Naive thymus-derived CD8-positive, alpha-beta T cell (primary cell): ENCODE measurements at regions not wholly inside any gene's neighbourhood (a gene's known extent, or its start where the extent isn't known, plus 50 kb on each side); places are given as distances from the start of the nearest gene placed in this dataset.

Experiments
- ATAC-seq, 2 donors: fragments of 150-1000 bp; cut with Tn5 transposase in 1 of 2; sonication (Bioruptor Pico), chemical (Tn5 transposase) in 1 of 2; 1 replicate in 1 of 2; 2 replicates in 1 of 2; pipeline ENCODE4 v1.10.0; 2021; ENCODE audit warnings: mild to moderate bottlenecking in 2 of 2, moderate library complexity in 2 of 2
- POLR2A ChIA-PET: fragments of 350-600 bp; sonication (Branson Sonifier 250); formaldehyde crosslinking; loops from one replicate; lab custom pipeline; 2021; ENCODE audit warnings: antibody characterized with exemption; lab: Charles Lee
- DNase-seq, 10 donors: peaks; one replicate each; pipeline versions ENCODE4 v3.0.0 to v3.0.0-alpha.2; 2020 to 2022
- H3K27ac Mint-ChIP-seq, 10 donors: one replicate each; pipeline ENCODE4 v1.8.0; 2020 to 2022; ENCODE audit warnings: mild to moderate bottlenecking in 10 of 10, mixed read lengths in 10 of 10, moderate library complexity in 4 of 10, inconsistent platforms in 1 of 10
- H3K27me3 Mint-ChIP-seq, 5 donors: one replicate each; pipeline ENCODE4 v1.8.0; 2021 to 2022; ENCODE audit warnings: mixed read lengths in 5 of 5
- H3K36me3 Mint-ChIP-seq, 3 donors: one replicate each; pipeline ENCODE4 v1.8.0; 2020 to 2022; ENCODE audit warnings: mixed read lengths in 3 of 3, mild to moderate bottlenecking in 2 of 3, inconsistent platforms in 1 of 3
- H3K4me1 Mint-ChIP-seq, 4 donors: one replicate each; pipeline ENCODE4 v1.8.0; 2021 to 2022; ENCODE audit warnings: mixed read lengths in 4 of 4
- H3K4me3 Mint-ChIP-seq, 10 donors: one replicate each; pipeline ENCODE4 v1.8.0; 2020 to 2022; ENCODE audit warnings: mild to moderate bottlenecking in 10 of 10, mixed read lengths in 10 of 10, moderate library complexity in 6 of 10, inconsistent platforms in 1 of 10
- H3K9me3 Mint-ChIP-seq, 9 donors: one replicate each; pipeline ENCODE4 v1.8.0; 2020 to 2022; ENCODE audit warnings: mixed read lengths in 9 of 9, mild to moderate bottlenecking in 3 of 9, inconsistent platforms in 1 of 9, moderate library complexity in 1 of 9

DNA sequence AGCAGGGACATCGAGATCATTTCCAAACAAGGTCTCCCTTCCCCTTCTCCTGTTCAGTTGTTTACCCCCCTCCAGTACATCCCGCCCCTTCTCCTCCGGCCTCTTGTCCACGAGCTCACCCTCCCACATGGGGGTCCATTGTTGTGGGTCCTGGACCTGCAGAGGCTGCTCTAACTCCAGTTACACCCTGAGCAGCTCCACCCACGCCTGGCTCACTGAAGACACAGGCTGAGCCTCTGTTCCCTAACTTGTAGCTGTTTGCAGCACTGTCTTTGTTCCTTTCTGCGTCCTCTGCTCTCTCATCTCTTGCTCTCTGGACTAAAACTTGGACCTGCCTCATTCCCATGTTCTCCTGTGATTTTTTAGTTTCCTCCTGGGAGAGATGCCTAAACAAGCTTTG lies 377.5 kb downstream of the MED10 start:
- POLR2A ChIA-PET, result no interaction called here
- H3K36me3 Mint-ChIP-seq, result peaks cover 0 to 5% (median 0%) of the 10 kb centered on the region in 3 donors
- H3K27ac Mint-ChIP-seq, result no peak overlapping the region
- no peak overlapping the region for H3K4me3 Mint-ChIP-seq
- ATAC-seq (no peak), DNase-seq (no peak)
- H3K9me3 Mint-ChIP-seq, result peaks cover 6 to 17% (median 9%) of the 10 kb centered on the region in 9 donors
- peaks cover 2 to 29% (median 7%) of the 10 kb centered on the region in 5 donors for H3K27me3 Mint-ChIP-seq
- H3K4me1 Mint-ChIP-seq, result no peaks in the 10 kb centered on the region

DNA sequence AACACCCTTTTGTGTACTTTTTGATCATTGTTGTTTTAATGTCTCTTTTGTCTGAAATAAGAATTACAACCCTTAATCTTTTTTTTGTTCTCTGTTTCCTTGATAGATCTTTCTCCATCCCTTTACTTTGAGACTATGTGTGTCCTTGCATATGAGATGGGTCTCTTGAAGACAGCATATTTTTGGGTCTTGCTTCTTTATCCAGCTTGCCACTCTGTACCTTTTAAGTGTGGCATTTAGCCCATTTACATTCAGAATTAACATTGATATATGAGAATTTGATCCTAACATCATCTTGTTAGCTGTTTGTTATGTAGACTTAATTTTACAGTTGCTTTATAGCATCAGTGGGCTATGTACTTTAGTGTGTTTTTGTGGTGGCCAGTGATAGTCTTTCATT lies 382.5 kb downstream of the MED10 start:
- Mint-ChIP-seq H3K27ac (no peak overlapping the region), H3K36me3 (peaks cover 0 to 19% (median 4%) of the 10 kb centered on the region in 3 donors), H3K9me3 (peaks cover 25 to 66% (median 43%) of the 10 kb centered on the region in 9 donors), H3K4me3 (no peak overlapping the region), H3K27me3 (peaks cover 0 to 12% (median 2%) of the 10 kb centered on the region in 5 donors), H3K4me1 (no peaks in the 10 kb centered on the region)
- POLR2A ChIA-PET, result no interaction called here
- DNase-seq (no peak), ATAC-seq (no peak)

DNA sequence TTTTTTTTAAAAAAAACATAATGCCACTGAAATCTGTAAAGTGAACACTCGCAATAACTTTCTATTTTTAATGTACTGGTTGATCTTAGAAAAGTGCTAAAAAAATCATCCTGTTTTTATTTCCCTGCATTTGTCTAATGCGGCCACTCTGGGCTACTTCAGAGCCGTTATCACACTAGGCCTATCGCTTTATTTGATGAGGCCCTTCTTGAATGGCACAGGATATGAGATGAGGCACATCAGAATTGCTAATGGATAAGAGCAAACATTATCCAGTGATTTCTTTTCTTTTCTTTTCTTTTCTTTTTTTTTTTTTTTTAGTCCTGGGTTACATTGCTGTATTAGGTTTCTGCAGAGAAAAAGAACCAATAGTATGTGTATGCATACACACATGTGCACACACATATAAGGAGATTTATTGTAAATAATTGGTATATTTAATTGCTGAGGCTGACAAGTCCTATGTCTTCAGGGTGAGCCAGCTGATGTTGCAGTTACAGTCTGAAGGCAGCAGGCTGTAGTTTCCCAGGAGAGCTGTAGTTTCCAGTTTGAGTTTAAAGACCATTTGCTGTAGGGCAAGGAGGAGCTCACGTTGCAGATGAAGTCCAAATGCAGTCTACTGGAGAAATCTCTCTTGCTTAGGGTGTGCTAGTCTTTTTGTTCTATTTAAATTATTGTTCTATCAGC lies 391.7 kb downstream of the MED10 start:
- no peaks in the 10 kb centered on the region for H3K4me1 Mint-ChIP-seq
- no peaks in the 10 kb centered on the region for H3K36me3 Mint-ChIP-seq
- no peak overlapping the region for H3K4me3 Mint-ChIP-seq
- POLR2A ChIA-PET, result no interaction called here
- H3K9me3 Mint-ChIP-seq, result peaks cover 2 to 8% (median 6%) of the 10 kb centered on the region in 9 donors
- H3K27me3 Mint-ChIP-seq, result peaks cover 0 to 13% (median 2%) of the 10 kb centered on the region in 5 donors
- no peak for ATAC-seq
- H3K27ac Mint-ChIP-seq, result no peak overlapping the region
- no peak for DNase-seq

DNA sequence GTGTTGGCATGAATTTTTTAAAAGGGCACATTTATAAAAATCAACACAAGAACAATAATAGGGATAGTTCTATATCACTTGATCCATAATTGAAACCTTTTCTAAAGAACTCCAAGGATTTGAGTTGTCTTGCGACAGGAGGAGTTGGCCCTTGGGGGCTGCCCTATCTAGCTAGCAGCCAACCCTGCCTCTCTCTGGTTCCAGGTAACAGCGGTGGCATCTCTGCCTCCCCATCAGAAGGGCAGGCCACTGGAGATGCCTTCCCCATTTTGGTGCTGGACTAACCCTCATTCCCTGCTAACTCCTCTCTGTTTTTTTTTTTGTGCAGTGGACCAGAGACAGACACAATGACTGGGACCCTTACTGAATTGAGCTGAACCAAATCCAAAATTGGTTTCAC lies 393.0 kb downstream of the MED10 start:
- ATAC-seq (no peak), DNase-seq (no peak)
- Mint-ChIP-seq H3K9me3 (peaks cover 0 to 7% (median 2%) of the 10 kb centered on the region in 9 donors), H3K36me3 (no peaks in the 10 kb centered on the region), H3K4me3 (no peak overlapping the region), H3K27me3 (peaks cover 0 to 14% (median 2%) of the 10 kb centered on the region in 5 donors), H3K27ac (no peak overlapping the region), H3K4me1 (no peaks in the 10 kb centered on the region)
- POLR2A ChIA-PET, result no interaction called here

GRCh38 chr5:5983261-5983980 lies 394.9 kb downstream of the MED10 start:
- no peak for DNase-seq
- Mint-ChIP-seq H3K27me3 (peaks cover 0 to 13% (median 3%) of the 10 kb centered on the region in 5 donors), H3K9me3 (peaks cover 0 to 7% (median 0%) of the 10 kb centered on the region in 9 donors), H3K4me1 (no peaks in the 10 kb centered on the region), H3K4me3 (no peak overlapping the region), H3K27ac (no peak overlapping the region), H3K36me3 (no peaks in the 10 kb centered on the region)
- POLR2A ChIA-PET, result no interaction called here
- ATAC-seq, result no peak

- peaks cover 0 to 17% (median 3%) of the 10 kb centered on the region in 5 donors for H3K27me3 Mint-ChIP-seq
- POLR2A ChIA-PET, result no interaction called here
These were observed 396.8 kb downstream of the MED10 start for GRCh38 chr5:5981562-5981961.

DNA sequence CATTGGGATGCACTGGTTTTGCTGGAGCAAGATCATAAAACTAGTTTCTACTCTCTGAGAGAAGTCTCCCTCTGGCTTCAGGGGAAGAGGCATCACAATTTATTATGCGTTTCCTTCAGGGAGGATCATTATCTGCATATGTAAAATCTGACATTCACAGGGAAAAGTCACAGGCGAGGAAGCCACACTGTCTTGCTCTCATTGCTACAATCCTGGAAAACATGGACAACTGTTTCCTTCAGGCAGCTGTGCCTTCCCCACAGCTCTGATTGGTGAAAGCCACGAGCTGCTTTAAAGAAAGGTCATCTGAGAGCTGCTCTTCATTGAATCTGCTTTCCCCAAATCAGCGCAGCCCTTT lies 397.8 kb downstream of the MED10 start:
- Mint-ChIP-seq H3K9me3 (peaks cover 0 to 12% (median 2%) of the 10 kb centered on the region in 9 donors), H3K4me3 (no peak overlapping the region), H3K4me1 (no peaks in the 10 kb centered on the region), H3K36me3 (no peaks in the 10 kb centered on the region), H3K27ac (no peak overlapping the region), H3K27me3 (peaks cover 0 to 17% (median 3%) of the 10 kb centered on the region in 5 donors)
- ATAC-seq (no peak), DNase-seq (no peak)
- POLR2A ChIA-PET, result no interaction called here

More at GRCh38 chr5:5981562-5981961, 396.8 kb downstream of the MED10 start:
- Mint-ChIP-seq H3K4me1 (no peaks in the 10 kb centered on the region), H3K36me3 (no peaks in the 10 kb centered on the region), H3K9me3 (peaks cover 0 to 7% (median 2%) of the 10 kb centered on the region in 9 donors), H3K27ac (no peak overlapping the region), H3K4me3 (no peak overlapping the region)
- no peak for ATAC-seq
- no peak for DNase-seq

- H3K36me3 Mint-ChIP-seq, result no peaks in the 10 kb centered on the region
- DNase-seq (no peak), ATAC-seq (no peak)
- H3K4me1 Mint-ChIP-seq, result no peaks in the 10 kb centered on the region
- no peak overlapping the region for H3K4me3 Mint-ChIP-seq
- no peak overlapping the region for H3K27ac Mint-ChIP-seq
- H3K9me3 Mint-ChIP-seq, result peaks cover 0 to 12% (median 2%) of the 10 kb centered on the region in 9 donors
- H3K27me3 Mint-ChIP-seq, result peaks cover 0 to 17% (median 3%) of the 10 kb centered on the region in 5 donors
- POLR2A ChIA-PET, result no interaction called here
These were observed 398.4 kb downstream of the MED10 start for GRCh38 chr5:5979761-5980537.

DNA sequence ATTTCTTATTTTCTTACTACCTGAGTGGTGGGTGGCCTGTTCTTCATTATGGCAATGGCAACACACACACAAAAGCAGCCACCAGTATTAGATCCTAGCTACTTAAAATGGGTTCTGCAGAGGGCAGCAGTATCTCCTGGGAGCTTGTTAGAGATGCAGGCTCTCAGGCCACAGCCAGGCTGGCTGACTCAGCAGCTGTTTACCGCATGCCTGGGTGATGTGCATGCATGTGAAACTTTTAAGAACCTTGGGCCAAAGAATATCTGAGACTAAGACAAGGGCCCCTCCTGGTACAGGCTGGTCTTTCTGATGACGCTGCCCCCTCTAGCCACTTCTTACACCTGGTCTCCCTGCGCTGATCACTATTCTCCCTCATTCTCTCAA lies 399.0 kb downstream of the MED10 start:
- Mint-ChIP-seq H3K4me1 (no peaks in the 10 kb centered on the region), H3K9me3 (peaks cover 0 to 12% (median 2%) of the 10 kb centered on the region in 9 donors), H3K36me3 (no peaks in the 10 kb centered on the region), H3K27me3 (peaks cover 0 to 17% (median 3%) of the 10 kb centered on the region in 5 donors), H3K27ac (no peak overlapping the region), H3K4me3 (no peak overlapping the region)
- POLR2A ChIA-PET, result no interaction called here
- DNase-seq (no peak), ATAC-seq (no peak)

GRCh38 chr5:5978501-5979376 lies 399.6 kb downstream of the MED10 start:
- no peak overlapping the region for H3K27ac Mint-ChIP-seq
- no peaks in the 10 kb centered on the region for H3K4me1 Mint-ChIP-seq
- ATAC-seq (no peak), DNase-seq (no peak)
- H3K36me3 Mint-ChIP-seq, result no peaks in the 10 kb centered on the region
- peaks cover 0 to 12% (median 3%) of the 10 kb centered on the region in 5 donors for H3K27me3 Mint-ChIP-seq
- POLR2A ChIA-PET, result no interaction called here
- H3K9me3 Mint-ChIP-seq, result peaks cover 0 to 12% (median 0%) of the 10 kb centered on the region in 9 donors
- H3K4me3 Mint-ChIP-seq, result no peak overlapping the region

GRCh38 chr5:5971203-5971602 lies 407.1 kb downstream of the MED10 start:
- Mint-ChIP-seq H3K4me1 (no peaks in the 10 kb centered on the region), H3K36me3 (no peaks in the 10 kb centered on the region), H3K27ac (no peak overlapping the region), H3K9me3 (peaks cover 0 to 10% (median 0%) of the 10 kb centered on the region in 9 donors), H3K27me3 (peaks cover 2 to 23% (median 2%) of the 10 kb centered on the region in 5 donors), H3K4me3 (no peak overlapping the region)
- DNase-seq, result no peak
- POLR2A ChIA-PET, result no interaction called here
- no peak for ATAC-seq

DNA sequence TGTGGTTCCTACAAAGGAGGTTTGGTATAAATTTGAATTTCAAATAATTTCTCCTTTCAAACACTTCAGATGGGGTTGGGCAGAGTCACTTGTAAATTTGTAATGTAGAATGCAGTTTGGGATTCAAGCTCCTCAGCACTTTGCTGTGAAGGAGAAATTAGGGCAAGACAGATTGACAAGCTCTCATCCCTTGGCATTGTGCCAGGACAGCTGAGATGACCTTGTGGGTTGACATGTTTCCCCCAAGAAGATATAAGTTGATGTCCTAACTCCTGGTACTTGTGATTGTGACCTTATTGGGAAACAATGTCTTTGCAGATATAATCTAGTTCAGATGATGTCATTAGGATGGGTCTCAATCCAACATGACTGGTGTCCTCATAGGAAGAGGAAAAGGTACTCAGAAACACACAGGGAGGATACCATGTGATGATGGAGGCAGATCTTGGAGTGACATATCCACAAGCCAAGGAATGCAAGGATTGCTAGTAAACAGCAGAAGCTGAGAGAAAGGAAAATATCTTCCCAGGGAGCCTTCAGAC lies 408.3 kb downstream of the MED10 start:
- Mint-ChIP-seq H3K36me3 (no peaks in the 10 kb centered on the region), H3K27me3 (peaks cover 2 to 24% (median 2%) of the 10 kb centered on the region in 5 donors), H3K27ac (no peak overlapping the region), H3K4me3 (no peak overlapping the region), H3K9me3 (peaks cover 0 to 10% (median 2%) of the 10 kb centered on the region in 9 donors), H3K4me1 (no peaks in the 10 kb centered on the region)
- POLR2A ChIA-PET, result no interaction called here
- DNase-seq, result no peak
- ATAC-seq, result no peak
